ENCODE measurements at regions not wholly inside any gene's neighbourhood (a gene's known extent, or its start where the extent isn't known, plus 50 kb on each side); places are given as distances from the start of the nearest gene placed in this dataset.

DNA sequence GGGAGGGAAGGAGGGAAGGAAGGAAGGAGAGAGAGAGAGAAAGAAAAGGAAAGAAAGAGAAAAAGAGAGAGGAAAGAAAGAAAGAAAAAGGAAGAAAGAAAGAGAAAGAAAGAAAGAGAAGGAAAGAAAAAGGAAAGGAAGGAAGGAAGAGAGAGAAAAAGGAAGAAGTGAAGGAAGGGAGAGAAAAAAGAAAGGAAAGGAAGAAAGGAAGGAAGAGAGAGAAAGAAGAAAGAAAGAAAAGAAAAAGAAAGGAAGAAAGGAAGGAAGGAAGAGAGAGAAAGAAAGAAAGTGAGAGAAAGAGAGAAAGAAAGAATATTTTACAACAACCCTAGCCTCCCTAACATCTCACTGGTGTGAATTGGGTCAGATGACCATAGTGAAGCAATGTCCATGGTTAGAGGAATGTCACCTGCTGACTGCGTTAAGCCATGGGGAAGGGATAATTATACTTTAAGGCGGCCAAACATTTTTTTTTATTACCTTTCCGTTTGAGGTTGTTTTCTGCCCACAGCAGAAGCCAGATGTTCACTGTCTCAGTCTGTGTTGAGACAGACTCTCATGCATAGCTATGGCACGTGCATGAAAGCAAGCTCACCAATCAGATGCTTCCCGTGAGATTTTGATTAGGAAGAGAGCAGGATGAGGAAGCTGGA, 76.4 kb downstream of the SNRPE start:
- Histone ChIP-seq H3K36me3 (replicated peaks in 1 of 2) (no peaks in the 10 kb centered on the region), H3K4me3 (no peak overlapping the region), H3K27ac (no peak overlapping the region), H3K9me3 (replicated peaks in 1 of 3) (no peaks in the 10 kb centered on the region), H3K27me3 (no peaks in the 10 kb centered on the region), H3K4me1 (replicated peaks in 1 of 2) (no peaks in the 10 kb centered on the region)
- no peak for DNase-seq
- no peak for TF ChIP-seq POLR2A (IDR thresholded peaks at IDR 0.05)
- TF ChIP-seq, protein P1, sequence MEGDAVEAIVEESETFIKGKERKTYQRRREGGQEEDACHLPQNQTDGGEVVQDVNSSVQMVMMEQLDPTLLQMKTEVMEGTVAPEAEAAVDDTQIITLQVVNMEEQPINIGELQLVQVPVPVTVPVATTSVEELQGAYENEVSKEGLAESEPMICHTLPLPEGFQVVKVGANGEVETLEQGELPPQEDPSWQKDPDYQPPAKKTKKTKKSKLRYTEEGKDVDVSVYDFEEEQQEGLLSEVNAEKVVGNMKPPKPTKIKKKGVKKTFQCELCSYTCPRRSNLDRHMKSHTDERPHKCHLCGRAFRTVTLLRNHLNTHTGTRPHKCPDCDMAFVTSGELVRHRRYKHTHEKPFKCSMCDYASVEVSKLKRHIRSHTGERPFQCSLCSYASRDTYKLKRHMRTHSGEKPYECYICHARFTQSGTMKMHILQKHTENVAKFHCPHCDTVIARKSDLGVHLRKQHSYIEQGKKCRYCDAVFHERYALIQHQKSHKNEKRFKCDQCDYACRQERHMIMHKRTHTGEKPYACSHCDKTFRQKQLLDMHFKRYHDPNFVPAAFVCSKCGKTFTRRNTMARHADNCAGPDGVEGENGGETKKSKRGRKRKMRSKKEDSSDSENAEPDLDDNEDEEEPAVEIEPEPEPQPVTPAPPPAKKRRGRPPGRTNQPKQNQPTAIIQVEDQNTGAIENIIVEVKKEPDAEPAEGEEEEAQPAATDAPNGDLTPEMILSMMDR (IDR thresholded peaks at IDR 0.05): no peak
- WGBS, 4 donors: 48 to 58% (median 56%) methylated on average over 5 of the region's 5 CpGs
- intact Hi-C loops (cut with DNase I): no loop called here

DNA sequence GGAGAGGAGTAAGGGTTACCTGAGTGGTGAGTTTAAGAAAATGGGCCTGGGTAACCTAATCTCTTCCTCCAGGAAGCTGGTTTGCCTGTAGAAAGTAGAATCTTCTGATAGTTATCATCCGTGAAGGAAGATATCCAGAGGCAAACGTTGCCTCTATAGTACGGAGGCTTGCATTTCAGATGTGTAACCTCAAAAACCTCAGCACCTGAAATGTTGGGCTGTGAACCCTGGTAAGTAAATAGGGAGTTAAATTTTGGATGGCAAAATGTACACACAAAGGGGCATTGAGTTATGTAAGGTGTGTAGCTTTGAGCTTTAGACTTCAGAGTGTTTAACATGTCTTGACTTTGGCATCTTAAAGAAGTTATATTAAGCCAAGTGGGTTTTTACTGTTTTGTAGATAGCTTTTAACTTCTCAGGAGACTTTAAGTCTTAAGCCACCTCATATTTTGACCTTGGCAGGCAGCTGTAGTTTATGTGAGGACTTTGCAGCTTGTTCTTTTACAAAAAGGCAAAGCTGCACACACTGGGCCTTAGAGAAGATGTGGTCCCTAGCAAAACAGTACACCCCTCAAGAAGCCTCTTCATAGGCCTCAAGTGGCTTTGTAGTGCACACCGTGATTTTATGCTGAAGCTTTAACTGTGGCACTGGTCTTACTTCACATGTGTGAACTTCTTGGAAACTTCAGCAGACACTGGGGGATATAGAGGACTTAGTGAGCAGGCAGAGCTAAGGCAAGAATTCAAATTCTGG, 83.4 kb downstream of the SNRPE start:
- 77 to 83% (median 82%) methylated on average over 4 of the region's 4 CpGs for WGBS, 4 donors
- Histone ChIP-seq H3K27me3 (no peaks in the 10 kb centered on the region), H3K27ac (no peak overlapping the region), H3K4me1 (replicated peaks in 1 of 2) (no peaks in the 10 kb centered on the region), H3K36me3 (replicated peaks in 1 of 2) (no peaks in the 10 kb centered on the region), H3K4me3 (no peak overlapping the region), H3K9me3 (replicated peaks in 1 of 3) (no peaks in the 10 kb centered on the region)
- DNase-seq: no peak
- intact Hi-C loops (cut with DNase I): no loop called here
- TF ChIP-seq, protein P1 (IDR thresholded peaks at IDR 0.05): no peak
- TF ChIP-seq POLR2A (IDR thresholded peaks at IDR 0.05): no peak

DNA sequence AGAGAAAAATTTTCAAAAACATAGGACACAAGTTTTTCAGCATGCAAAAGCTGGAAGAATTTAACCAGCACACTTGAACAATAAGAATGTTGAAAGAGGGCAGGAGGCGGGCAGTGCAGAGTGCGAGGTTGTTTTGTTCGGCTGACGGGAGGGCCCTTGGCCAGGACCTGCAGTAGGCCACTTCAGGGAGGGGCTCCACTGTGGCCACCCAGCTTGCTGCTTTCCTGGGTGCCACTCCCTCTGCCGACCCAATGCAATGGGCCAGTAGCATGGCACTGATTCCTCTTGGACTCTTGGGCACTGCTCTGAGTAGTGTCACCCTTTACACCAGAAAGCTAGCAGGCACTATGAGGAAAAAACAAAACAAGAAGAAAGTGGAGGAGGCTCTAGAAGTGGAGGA, 92.9 kb downstream of the SNRPE start:
- Histone ChIP-seq H3K4me1 (replicated peaks in 1 of 2) (no peaks in the 10 kb centered on the region), H3K36me3 (replicated peaks in 1 of 2) (no peaks in the 10 kb centered on the region), H3K4me3 (no peak overlapping the region), H3K27me3 (no peaks in the 10 kb centered on the region), H3K9me3 (replicated peaks in 1 of 3) (no peaks in the 10 kb centered on the region), H3K27ac (no peak overlapping the region)
- DNase-seq: no peak
- 85 to 98% (median 91%) methylated on average over 4 to 5 of the region's 5 CpGs for WGBS, 4 donors
- intact Hi-C loops (cut with DNase I): no loop called here
- TF ChIP-seq POLR2A (IDR thresholded peaks at IDR 0.05): no peak
- TF ChIP-seq, protein P1 (IDR thresholded peaks at IDR 0.05): no peak

DNA sequence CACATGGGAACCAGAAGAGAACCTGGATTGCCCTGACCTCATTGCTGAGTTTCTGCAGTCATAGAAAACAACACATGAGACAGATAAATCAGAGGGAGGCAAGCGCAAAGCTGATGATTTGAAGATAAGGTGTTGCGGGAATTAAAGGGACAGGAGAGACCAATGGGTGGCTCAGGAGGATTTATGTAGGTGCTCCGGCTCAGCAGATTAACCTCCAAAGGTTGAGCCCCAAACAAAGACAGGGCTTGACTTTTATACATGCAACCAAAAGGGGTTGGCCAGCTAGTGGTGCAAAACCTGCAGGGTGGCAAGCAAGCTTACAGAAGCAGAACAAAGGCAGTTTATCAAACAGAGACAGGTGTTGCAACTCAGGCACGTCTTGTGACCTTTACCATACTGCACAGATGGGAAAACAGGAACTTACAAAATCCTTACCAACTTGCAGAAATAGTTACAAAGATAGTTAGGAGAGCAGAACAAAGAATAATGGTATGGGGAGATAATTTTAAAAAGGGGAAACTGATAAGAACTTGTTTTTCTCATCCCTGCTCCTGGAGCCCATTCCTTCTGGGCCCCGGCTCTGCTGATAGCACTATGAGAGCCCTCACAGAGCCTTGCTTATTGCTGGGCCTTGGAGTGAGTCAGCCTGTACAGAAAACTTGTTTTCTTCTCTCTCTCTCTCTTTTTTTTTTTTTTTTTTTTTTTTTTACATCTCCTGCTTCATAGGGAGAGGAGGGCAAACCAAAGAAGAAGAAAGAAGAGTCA, 93.6 kb downstream of the SNRPE start:
- Histone ChIP-seq H3K36me3 (replicated peaks in 1 of 2) (no peaks in the 10 kb centered on the region), H3K4me1 (replicated peaks in 1 of 2) (no peaks in the 10 kb centered on the region), H3K27ac (no peak overlapping the region), H3K4me3 (no peak overlapping the region), H3K9me3 (replicated peaks in 1 of 3) (no peaks in the 10 kb centered on the region), H3K27me3 (no peaks in the 10 kb centered on the region)
- intact Hi-C loops (cut with DNase I): no loop called here
- TF ChIP-seq, protein P1 (IDR thresholded peaks at IDR 0.05): no peak
- TF ChIP-seq POLR2A (IDR thresholded peaks at IDR 0.05): no peak
- no peak for DNase-seq
- 65 to 78% (median 70%) methylated on average over 5 of the region's 5 CpGs for WGBS, 4 donors

All from adrenal gland (tissue), 9 donors.